HG03342 (cell line): ENCODE measurements at regions not wholly inside any gene's neighbourhood (a gene's known extent, or its start where the extent isn't known, plus 50 kb on each side); places are given as distances from the start of the nearest gene placed in this dataset.

ENCODE experiments used
- ATAC-seq: cut with Tn5 transposase; IDR thresholded peaks from one replicate; pipeline ENCODE4 v1.9.1; 2021; ENCODE audit warnings: mild to moderate bottlenecking, moderate library complexity; ENCODE audit not compliant: unreplicated experiment

- ATAC-seq, result no peak
Measured at GRCh38 chr7:20562461-20562860, 53.0 kb upstream of the ABCB5 start.
